WERI-Rb-1 (cell line): ENCODE measurements at regions not wholly inside any gene's neighbourhood (a gene's known extent, or its start where the extent isn't known, plus 50 kb on each side); places are given as distances from the start of the nearest gene placed in this dataset.

Experiments used
- DNase-seq: peaks from one replicate; pipeline ENCODE4 v3.0.0-alpha.2; 2020
- H3K27ac ChIP-seq: fragments of 250-450 bp; sonication (Bioruptor Pico); 2 replicates; pipeline ENCODE4 v1.5.1; 2020; ENCODE audit warnings: mild to moderate bottlenecking, moderate library complexity
- H3K27me3 ChIP-seq: fragments of 250-450 bp; sonication (Bioruptor Pico); 2 replicates; pipeline ENCODE4 v1.5.1; 2021; ENCODE audit warnings: mild to moderate bottlenecking, low read depth, moderate library complexity; ENCODE audit not compliant: insufficient read depth, severe bottlenecking
- H3K36me3 ChIP-seq: fragments of 250-450 bp; sonication (Bioruptor Pico); 2 replicates; pipeline ENCODE4 v1.5.1; 2020; ENCODE audit warnings: mild to moderate bottlenecking, moderate library complexity
- H3K4me3 ChIP-seq: 2 replicates; pipeline ENCODE4 v1.5.1; 2011; ENCODE audit warnings: low read depth, mild to moderate bottlenecking, control low read depth, low read length
- H3K9me3 ChIP-seq: fragments of 250-450 bp; sonication (Bioruptor Pico); 2 replicates; pipeline ENCODE4 v1.5.1; 2021; ENCODE audit warnings: mild to moderate bottlenecking, moderate library complexity; ENCODE audit not compliant: severe bottlenecking
- CTCF ChIP-seq: IDR thresholded peaks from 2 replicates; pipeline ENCODE4 v1.5.1; 2011; ENCODE audit warnings: low read depth, mild to moderate bottlenecking, control low read depth, inconsistent platforms, low read length

- no peaks in the 10 kb centered on the region for H3K27me3 ChIP-seq
- no peaks in the 10 kb centered on the region for H3K36me3 ChIP-seq
- H3K4me3 ChIP-seq: no peak overlapping the region
- no peaks in the 10 kb centered on the region for H3K9me3 ChIP-seq
- H3K27ac ChIP-seq: no peak overlapping the region
- no peak for DNase-seq
- no peak for TF ChIP-seq CTCF
Measured at GRCh38 chr1:217004776-217005436, 281.7 kb upstream of the ESRRG start.

- H3K36me3 ChIP-seq: no peaks in the 10 kb centered on the region
- no peaks in the 10 kb centered on the region for H3K27me3 ChIP-seq
- no peak overlapping the region for H3K27ac ChIP-seq
- H3K9me3 ChIP-seq: no peaks in the 10 kb centered on the region
- no peak for TF ChIP-seq CTCF
- H3K4me3 ChIP-seq: no peak overlapping the region
- no peak for DNase-seq
Measured at GRCh38 chr1:217003355-217003754, 280.1 kb upstream of the ESRRG start.

- Histone ChIP-seq H3K27ac (no peak overlapping the region), H3K27me3 (no peaks in the 10 kb centered on the region), H3K4me3 (no peak overlapping the region), H3K36me3 (no peaks in the 10 kb centered on the region), H3K9me3 (no peaks in the 10 kb centered on the region)
- no peak for TF ChIP-seq CTCF
- no peak for DNase-seq
Measured at GRCh38 chr1:216997831-216998230, 274.6 kb upstream of the ESRRG start.

GRCh38 chr1:216997069-216997468 is 273.8 kb upstream of the ESRRG start:
- H3K36me3 ChIP-seq: no peaks in the 10 kb centered on the region
- no peaks in the 10 kb centered on the region for H3K9me3 ChIP-seq
- H3K4me3 ChIP-seq: no peak overlapping the region
- no peak for DNase-seq
- H3K27me3 ChIP-seq: no peaks in the 10 kb centered on the region
- TF ChIP-seq CTCF: no peak
- no peak overlapping the region for H3K27ac ChIP-seq

GRCh38 chr1:216984536-216984935 is 261.3 kb upstream of the ESRRG start:
- peaks cover 2% of the 10 kb centered on the region for H3K9me3 ChIP-seq
- H3K27me3 ChIP-seq: no peaks in the 10 kb centered on the region
- H3K27ac ChIP-seq: no peak overlapping the region
- no peak for DNase-seq
- no peak for TF ChIP-seq CTCF
- no peaks in the 10 kb centered on the region for H3K36me3 ChIP-seq
- no peak overlapping the region for H3K4me3 ChIP-seq

- Histone ChIP-seq H3K4me3 (no peak overlapping the region), H3K36me3 (no peaks in the 10 kb centered on the region), H3K27me3 (no peaks in the 10 kb centered on the region), H3K27ac (no peak overlapping the region), H3K9me3 (peaks cover 2% of the 10 kb centered on the region)
- no peak for TF ChIP-seq CTCF
- DNase-seq: no peak
Measured at GRCh38 chr1:216983823-216984222, 260.6 kb upstream of the ESRRG start.
